HG02943 (cell line): ENCODE measurements at regions not wholly inside any gene's neighbourhood (a gene's known extent, or its start where the extent isn't known, plus 50 kb on each side); places are given as distances from the start of the nearest gene placed in this dataset.
"Not testable (repeated sequence)": the region's sequence is repeated elsewhere in the genome, so short reads cannot be mapped to it uniquely, and the experiment has no call there.

Experiments
- ATAC-seq: cut with Tn5 transposase; IDR thresholded peaks from one replicate; pipeline ENCODE4 v1.9.1; 2021; ENCODE audit warnings: mild to moderate bottlenecking, low read depth, moderate library complexity; ENCODE audit not compliant: unreplicated experiment

GRCh38 chr2:82797469-82797868 is 1661.6 kb downstream of the SUCLG1 start:
- no peak for ATAC-seq

DNA sequence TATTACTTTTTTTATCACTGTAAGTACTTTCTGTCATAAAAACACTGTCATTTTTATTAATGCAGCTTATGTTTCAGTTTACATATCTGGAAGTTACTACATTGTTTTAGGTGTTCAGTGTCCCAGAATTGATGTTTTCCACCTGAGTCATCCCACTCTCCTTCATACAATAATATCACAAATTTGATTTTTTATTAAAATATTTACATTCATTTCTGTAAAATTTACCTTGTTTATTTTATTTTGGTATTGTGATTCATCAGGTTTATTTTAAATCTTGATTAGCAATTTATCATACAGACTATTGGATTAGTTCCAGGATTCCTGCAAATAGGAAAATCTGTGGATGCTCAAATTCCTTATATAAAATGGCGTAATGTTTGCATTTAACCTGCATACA is 1662.9 kb downstream of the SUCLG1 start:
- no peak for ATAC-seq

DNA sequence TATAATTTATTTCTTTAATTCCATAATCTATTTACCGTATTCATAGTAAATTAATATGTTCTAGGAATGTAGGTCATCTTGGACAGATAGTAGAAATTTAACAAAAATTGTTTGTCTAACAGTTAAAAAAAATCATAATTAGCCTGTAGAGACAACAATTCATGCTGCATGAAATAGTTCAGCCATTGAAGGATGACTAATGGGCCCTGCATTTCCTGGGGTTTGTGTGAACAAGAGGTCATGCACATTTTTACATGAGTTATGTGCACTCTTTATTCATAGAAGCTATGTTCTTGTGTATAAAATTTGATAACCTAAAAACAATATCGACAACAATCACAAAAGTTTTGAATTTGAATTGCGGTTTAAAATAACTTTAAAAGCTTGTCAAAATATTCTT is 1663.6 kb downstream of the SUCLG1 start:
- no peak for ATAC-seq

DNA sequence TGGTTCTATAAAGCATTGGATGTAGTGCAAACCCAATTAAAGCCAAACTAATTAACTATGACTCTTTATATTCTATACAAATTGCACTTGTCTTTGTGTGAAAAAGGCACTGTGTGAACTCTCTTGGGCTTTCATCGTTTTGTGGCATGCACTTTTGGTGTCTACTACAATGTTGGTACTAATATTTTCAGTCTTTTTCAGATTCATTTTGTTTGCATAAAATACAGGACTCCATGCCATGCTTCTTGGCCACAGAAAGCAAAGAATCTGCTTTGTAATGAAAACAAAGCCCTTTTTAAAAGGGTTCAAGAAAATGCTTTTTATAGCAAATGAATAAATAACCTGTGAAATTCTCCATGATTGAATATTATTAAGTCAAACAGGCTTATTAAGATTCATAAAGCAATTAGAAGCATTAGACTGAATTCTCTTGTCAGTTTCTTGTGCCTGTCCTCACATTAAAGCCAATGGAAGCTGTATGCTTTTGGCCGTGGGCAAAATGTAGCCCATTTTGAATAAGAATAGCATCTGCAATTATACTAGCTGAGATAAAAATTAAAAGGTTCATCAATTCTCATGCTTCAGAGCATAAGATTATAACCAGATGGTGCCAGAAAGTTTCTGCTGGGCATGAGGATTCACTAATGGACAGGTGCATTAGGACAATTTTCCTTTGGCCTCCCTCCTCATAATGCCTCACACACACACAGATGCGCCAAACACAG is 1665.2 kb downstream of the SUCLG1 start:
- ATAC-seq, result no peak

GRCh38 chr2:82792316-82792715 is 1666.8 kb downstream of the SUCLG1 start:
- no peak for ATAC-seq

- ATAC-seq, result no peak
Observed at GRCh38 chr2:82790206-82791021, 1668.7 kb downstream of the SUCLG1 start.

DNA sequence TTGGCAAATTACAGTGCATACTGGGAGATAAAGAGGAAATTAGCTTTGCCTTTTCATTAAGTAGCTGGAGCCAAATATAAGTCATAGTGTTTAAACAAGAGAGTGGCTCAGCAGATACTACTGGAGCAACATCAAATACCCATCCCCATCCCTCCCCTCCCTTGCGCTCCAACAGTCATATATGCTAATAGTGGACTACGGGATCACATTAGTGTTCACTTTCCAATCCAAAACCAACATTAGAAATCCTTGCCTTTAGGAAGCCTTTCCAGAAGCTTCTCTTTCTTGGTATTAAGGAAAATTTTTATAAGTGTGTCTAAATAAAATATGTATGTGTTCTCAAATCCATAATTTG is 1669.3 kb downstream of the SUCLG1 start:
- ATAC-seq, result no peak

DNA sequence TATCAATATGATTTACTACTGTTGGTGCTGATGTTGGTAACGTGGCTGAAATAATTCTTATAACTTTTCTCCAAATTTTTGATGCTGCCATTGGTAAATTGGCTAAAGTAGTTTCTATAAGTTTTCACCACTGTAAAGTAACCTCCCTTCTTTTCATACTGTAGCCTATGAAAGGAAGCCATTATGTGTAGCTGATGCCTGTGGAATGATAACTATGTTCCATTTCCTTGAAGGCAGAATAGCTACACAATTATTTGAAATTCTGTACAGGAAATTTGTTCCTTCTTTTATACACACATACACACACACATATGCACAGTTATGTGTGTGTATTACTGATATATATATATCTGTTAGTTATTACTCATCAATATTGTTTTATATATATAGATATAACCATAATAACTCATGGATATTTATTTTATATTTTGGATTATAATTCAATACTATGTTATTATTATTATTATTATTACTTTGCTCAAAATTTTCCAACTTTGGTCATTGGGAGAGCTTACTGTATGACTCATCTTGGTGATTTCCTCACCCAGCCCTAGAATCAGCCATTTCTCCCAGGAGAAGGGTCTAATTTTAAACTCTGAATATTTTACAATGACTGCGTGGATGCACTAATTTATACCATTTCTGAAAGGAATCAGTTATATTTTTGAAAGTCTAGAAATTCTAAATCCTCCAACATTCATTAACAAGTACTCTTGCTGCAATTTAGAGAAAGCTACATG is 1677.7 kb downstream of the SUCLG1 start:
- no peak for ATAC-seq

GRCh38 chr2:82780050-82780449 is 1679.0 kb downstream of the SUCLG1 start:
- no peak for ATAC-seq

GRCh38 chr2:82752396-82752795 is 1706.7 kb downstream of the SUCLG1 start:
- no peak for ATAC-seq

DNA sequence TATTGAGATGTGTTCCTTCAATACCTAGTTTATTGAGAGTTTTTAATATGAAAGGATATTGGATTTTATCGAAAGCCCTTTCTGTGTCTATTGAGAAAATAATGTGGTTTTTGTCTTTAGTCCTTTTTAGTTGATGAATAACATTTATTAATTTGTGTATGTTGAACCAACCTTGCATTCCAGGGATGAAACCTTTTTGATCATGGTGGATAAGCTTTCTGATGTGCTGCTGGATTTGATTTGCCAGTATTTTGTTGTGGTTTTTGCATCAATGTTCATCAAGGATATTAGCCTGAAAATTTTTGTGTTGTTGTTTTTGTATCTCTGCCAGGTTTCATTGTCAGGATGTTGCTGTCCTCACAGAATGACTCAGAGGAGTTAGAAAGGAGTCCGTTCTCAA is 1710.4 kb downstream of the SUCLG1 start:
- no peak for ATAC-seq

DNA sequence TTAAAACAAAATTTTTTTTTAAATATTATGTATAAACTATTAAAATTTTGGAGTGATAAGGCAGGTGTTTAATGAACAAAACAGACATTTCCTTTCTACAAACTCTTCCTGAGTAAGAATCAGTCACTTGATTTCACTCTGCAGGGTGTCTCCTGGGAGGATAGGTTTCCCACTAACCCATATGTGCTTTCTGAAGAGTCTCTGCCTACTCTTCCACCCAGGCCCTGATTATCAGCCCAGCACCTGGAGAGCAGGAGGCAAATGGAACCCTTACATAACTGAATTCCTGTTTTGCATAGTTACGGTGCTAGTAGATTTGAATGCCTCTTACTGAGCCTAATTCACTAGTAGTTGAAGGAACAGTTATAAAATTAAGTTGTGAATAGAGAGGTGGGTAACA is 1718.6 kb downstream of the SUCLG1 start:
- ATAC-seq, result no peak

DNA sequence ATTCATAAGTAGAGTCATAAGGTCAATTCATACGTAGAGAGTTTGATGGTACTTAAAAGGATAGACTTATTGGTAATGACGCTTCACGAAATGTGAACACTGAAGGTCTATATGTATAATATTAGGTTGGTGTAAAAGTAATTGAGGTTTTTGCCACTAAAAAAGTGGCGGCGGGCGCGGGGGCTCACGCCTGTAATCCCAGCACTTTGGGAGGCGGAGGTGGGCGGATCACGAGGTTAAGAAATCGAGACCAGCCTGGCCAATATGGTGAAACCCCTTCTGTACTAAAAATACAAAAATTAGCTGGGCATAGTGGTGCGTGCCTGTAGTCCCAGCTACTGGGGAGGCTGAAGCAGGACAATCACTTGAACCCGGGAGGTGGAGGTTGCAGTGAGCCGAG is 1721.1 kb downstream of the SUCLG1 start:
- not testable (repeated sequence) for ATAC-seq

- ATAC-seq, result no peak
Observed at GRCh38 chr2:82735336-82735735, 1723.7 kb downstream of the SUCLG1 start.

DNA sequence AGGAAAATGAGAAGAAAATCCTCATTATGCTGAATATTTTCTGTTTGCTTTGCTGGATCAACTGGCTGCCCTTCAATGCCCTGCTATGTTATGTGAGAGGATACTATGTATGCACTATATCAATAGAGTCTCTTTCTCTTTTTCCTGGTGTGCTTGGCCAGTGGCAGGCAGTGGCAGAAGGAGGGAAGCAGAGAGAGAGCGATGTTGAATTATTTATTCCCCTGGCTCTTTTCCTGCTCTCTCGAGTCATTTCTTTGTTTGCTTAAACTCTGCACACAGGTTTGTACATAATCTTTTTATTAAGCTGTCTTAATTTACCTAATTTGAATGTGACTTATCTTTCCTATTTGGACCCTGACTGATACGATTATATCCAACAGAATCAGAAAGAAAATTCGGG is 1727.3 kb downstream of the SUCLG1 start:
- no peak for ATAC-seq

GRCh38 chr2:82730811-82731210 is 1728.3 kb downstream of the SUCLG1 start:
- no peak for ATAC-seq

- no peak for ATAC-seq
Observed at GRCh38 chr2:82728090-82728489, 1731.0 kb downstream of the SUCLG1 start.

DNA sequence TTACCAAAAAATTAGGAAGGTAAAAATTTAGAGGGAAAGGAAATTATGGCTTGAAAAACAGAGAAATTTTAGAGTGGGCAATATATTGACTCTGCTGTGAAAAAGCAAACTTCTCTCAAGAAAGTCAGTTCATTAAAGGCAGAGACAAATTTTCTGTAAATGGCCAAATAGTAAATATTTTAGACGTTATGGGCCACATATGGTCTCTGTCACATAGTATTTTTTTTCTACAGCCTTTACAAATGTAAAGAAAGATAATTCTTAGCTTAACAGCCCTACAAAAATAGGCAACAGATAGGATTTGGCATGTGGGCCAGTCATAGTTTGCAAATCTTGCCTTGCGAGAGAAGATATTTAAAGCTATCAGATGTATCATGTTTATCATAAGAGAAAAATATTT is 1750.4 kb downstream of the SUCLG1 start:
- no peak for ATAC-seq

GRCh38 chr2:82697231-82697630 is 1761.8 kb downstream of the SUCLG1 start:
- ATAC-seq, result no peak

GRCh38 chr2:82694431-82694830 is 1764.6 kb downstream of the SUCLG1 start:
- no peak for ATAC-seq

DNA sequence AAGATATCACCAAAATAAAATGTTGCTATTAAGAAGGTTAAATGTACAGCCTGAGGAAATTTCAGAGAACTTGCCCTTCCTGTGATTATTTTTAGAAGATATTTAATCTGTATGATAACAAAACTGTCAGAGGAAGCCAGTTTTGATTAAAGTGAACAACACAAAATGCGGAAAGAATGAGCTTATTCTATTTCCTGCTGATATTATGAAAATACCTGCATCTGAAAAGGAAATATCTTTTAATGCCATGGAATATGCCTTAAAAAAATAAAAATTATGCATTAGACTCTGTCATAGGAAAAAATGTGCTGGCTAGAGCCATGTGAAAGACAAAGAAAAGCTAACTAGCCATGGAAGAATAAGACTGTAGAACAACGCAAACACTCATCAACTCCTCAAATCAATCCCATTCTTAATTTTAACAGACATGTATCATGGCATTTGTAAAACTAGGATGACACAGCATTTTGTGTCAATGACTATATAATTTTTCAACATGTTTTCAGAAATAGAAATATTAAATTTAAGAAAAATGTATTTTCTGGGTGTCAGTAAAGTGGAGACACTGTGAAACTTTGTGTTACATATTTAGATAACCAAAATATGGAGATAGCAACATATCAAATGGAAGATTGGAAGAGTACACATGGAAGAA is 1768.2 kb downstream of the SUCLG1 start:
- ATAC-seq, result no peak
